Upper lobe of right lung (tissue), 1 donor: ENCODE measurements at regions not wholly inside any gene's neighbourhood (a gene's known extent, or its start where the extent isn't known, plus 50 kb on each side); places are given as distances from the start of the nearest gene placed in this dataset.

Experiments used
- ATAC-seq: fragments of 200-7000 bp; cut with Tn5 transposase; one replicate; pipeline ENCODE4 v1.9.1; 2020; ENCODE audit warnings: mild to moderate bottlenecking, moderate library complexity
- DNase-seq: peaks from one replicate; pipeline ENCODE4 v3.0.0-alpha.2; 2020
- H3K27ac ChIP-seq: fragments of 200-600 bp; one replicate; pipeline ENCODE4 v1.8.0; 2022
- H3K27me3 ChIP-seq: fragments of 200-600 bp; one replicate; pipeline ENCODE4 v1.8.0; 2022; ENCODE audit warnings: mild to moderate bottlenecking
- H3K36me3 ChIP-seq: fragments of 200-600 bp; one replicate; pipeline ENCODE4 v1.8.0; 2022
- H3K4me1 ChIP-seq: fragments of 200-600 bp; one replicate; pipeline ENCODE4 v1.8.0; 2022
- H3K4me3 ChIP-seq: fragments of 200-600 bp; one replicate; pipeline ENCODE4 v1.8.0; 2022; ENCODE audit warnings: mild to moderate bottlenecking
- H3K9me3 ChIP-seq: fragments of 200-600 bp; one replicate; pipeline ENCODE4 v1.8.0; 2022
- intact Hi-C: fragments of 100-400 bp; cut with DNase I; formaldehyde crosslinking; loops from one replicate; pipeline ENCODE4 v1.11.0; 2022
- TF ChIP-seq, protein P1 (sequence below): fragments of 200-600 bp; IDR thresholded peaks from one replicate; pipeline ENCODE4 v1.8.0; 2022; ENCODE audit warnings: antibody characterized with exemption
- donor health status: DM: no; HTN: yes; CAD: no; lungs with severe emphysema.

DNA sequence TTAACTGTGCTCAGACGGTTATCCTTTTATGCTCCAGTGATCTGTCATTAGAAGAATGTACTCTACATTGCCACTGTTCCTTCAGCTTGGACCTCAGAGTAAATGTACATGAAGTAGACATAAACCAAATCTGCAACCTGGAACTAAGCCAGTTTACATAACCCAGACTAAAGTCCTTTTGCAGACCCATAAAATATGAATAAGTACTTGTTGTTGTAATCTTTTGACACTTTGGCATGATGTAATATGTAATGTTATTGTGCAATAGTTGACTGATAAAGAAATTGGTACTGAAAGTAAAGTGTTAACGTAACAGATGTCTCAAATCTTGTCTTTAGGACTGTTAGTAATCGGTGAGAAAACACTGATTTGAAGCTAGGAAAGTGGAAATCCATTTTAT is 115.8 kb upstream of the SORCS1 start:
- Histone ChIP-seq H3K27ac (no peak overlapping the region), H3K36me3 (no peaks in the 10 kb centered on the region), H3K27me3 (no peaks in the 10 kb centered on the region), H3K4me3 (no peak overlapping the region), H3K4me1 (no peaks in the 10 kb centered on the region), H3K9me3 (peaks cover 5% of the 10 kb centered on the region)
- TF ChIP-seq, protein P1, sequence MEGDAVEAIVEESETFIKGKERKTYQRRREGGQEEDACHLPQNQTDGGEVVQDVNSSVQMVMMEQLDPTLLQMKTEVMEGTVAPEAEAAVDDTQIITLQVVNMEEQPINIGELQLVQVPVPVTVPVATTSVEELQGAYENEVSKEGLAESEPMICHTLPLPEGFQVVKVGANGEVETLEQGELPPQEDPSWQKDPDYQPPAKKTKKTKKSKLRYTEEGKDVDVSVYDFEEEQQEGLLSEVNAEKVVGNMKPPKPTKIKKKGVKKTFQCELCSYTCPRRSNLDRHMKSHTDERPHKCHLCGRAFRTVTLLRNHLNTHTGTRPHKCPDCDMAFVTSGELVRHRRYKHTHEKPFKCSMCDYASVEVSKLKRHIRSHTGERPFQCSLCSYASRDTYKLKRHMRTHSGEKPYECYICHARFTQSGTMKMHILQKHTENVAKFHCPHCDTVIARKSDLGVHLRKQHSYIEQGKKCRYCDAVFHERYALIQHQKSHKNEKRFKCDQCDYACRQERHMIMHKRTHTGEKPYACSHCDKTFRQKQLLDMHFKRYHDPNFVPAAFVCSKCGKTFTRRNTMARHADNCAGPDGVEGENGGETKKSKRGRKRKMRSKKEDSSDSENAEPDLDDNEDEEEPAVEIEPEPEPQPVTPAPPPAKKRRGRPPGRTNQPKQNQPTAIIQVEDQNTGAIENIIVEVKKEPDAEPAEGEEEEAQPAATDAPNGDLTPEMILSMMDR: no peak
- intact Hi-C loops: no loop called here
- DNase-seq: no peak
- no peak for ATAC-seq

DNA sequence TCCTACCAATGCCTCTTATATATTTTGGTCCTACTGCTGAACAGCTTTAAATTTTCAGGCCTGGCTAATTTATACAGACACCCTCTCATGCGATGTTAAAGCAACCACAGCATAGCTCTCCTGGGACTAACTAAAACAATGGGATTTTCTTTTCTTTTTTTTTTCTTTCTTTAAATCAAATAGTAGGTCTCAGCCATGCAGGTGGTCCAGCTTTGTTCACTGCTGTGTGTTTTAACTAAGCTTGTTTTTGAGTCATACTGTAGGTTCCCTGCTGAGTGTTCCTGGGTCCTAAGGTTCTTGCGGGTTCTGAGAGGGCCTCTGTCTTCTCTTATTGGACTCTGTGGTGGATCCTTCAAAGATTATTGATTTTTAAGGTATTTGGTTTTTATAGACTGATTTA is 113.1 kb upstream of the SORCS1 start:
- H3K4me3 ChIP-seq: no peak overlapping the region
- no peaks in the 10 kb centered on the region for H3K27me3 ChIP-seq
- H3K27ac ChIP-seq: no peak overlapping the region
- TF ChIP-seq, protein P1: no peak
- no peaks in the 10 kb centered on the region for H3K36me3 ChIP-seq
- no peaks in the 10 kb centered on the region for H3K4me1 ChIP-seq
- DNase-seq: no peak
- H3K9me3 ChIP-seq: no peaks in the 10 kb centered on the region
- intact Hi-C loops: no loop called here
- ATAC-seq: no peak

DNA sequence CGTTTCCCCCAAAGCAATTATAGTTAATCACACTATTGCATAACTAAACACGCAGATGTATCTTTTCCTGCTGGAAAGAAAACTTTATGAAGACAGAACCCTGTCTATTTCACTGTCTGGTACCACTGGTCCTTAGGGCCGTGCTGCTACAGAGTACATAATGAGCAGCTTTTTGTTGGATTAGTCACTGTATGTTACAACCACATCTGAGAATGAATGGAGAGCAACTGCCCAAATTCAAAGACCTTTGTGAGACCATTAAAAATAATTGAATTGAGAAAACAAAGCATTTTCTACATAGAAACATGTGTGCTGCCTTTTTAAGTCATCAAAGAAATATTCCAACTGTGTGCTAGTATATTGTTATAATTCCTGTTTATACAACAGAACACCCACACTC is 111.3 kb upstream of the SORCS1 start:
- H3K36me3 ChIP-seq: no peaks in the 10 kb centered on the region
- no peaks in the 10 kb centered on the region for H3K9me3 ChIP-seq
- no peak for ATAC-seq
- DNase-seq: no peak
- no peak overlapping the region for H3K4me3 ChIP-seq
- TF ChIP-seq, protein P1: no peak
- no peak overlapping the region for H3K27ac ChIP-seq
- no peaks in the 10 kb centered on the region for H3K27me3 ChIP-seq
- intact Hi-C loops: no loop called here
- no peaks in the 10 kb centered on the region for H3K4me1 ChIP-seq

DNA sequence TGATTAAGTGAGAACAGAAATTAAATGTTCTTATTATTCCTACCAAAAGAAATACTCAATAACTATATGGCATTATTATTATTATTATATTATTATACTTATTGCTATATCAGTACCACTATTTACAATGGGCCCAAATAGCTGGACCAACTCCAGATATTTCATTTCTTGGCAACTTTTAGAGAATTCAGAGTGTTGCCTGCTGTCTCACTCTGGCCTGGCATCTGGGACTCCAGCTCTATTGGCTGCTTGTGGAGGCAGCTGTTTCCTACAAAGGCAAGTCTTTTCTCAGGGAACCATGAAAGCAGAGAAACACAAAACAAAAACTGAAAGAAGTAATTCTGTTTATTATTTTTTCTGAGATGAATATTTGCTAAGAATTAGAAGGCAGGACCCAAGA is 105.1 kb upstream of the SORCS1 start:
- ATAC-seq (no peak), DNase-seq (no peak)
- Histone ChIP-seq H3K9me3 (no peaks in the 10 kb centered on the region), H3K27me3 (no peaks in the 10 kb centered on the region), H3K36me3 (no peaks in the 10 kb centered on the region), H3K27ac (no peak overlapping the region), H3K4me1 (no peaks in the 10 kb centered on the region), H3K4me3 (no peak overlapping the region)
- TF ChIP-seq, protein P1: no peak
- intact Hi-C loops: no loop called here

DNA sequence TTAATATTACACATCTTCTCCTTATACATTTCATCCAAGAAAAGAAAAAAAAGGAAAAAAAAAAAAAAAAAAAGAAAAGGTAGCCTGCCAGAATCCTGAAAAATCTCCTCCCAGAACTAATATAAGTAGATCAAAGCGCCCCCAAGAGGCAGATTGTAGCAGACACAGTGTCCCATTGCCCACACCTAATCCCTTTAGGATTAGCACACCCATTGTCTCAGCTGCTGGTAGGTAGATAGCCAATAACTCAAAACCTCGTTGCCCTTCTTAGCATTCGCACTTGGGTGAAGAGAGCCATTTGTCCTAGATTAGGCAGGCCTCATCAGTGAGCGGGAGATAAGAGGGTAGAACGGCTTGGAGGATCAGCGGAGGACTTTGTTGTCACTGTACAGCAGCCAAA is 100.2 kb upstream of the SORCS1 start:
- no peaks in the 10 kb centered on the region for H3K36me3 ChIP-seq
- H3K4me1 ChIP-seq: no peaks in the 10 kb centered on the region
- no peaks in the 10 kb centered on the region for H3K9me3 ChIP-seq
- H3K27ac ChIP-seq: no peak overlapping the region
- TF ChIP-seq, protein P1: peak; percentile 12
- no peaks in the 10 kb centered on the region for H3K27me3 ChIP-seq
- intact Hi-C loops: no loop called here
- ATAC-seq: no peak
- DNase-seq: no peak
- H3K4me3 ChIP-seq: no peak overlapping the region

DNA sequence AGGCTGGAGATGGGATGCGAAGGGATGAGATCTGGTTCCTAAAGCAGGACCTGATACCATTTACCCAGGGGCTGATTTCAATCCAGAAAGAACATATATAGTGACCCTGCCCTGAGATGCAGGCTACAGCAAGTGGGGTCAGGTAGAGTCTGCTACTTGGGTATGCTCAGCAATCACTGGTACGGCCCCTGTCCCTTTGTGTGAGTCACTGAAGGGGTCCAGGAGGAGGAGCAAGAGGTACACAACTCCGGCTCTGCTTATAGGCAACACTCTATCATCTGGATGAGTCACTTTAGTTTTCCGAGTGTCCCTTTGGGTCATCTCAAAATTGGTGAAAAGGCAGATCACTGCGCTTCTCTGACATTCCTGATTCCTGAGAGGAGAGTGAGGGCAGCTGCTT is 79.6 kb upstream of the SORCS1 start:
- TF ChIP-seq, protein P1: no peak
- DNase-seq: no peak
- intact Hi-C loops: no loop called here

More for the DNA sequence above, 79.6 kb upstream of the SORCS1 start:
- H3K4me3 ChIP-seq: no peak overlapping the region
- H3K9me3 ChIP-seq: no peaks in the 10 kb centered on the region
- H3K36me3 ChIP-seq: no peaks in the 10 kb centered on the region
- ATAC-seq: no peak
- H3K27ac ChIP-seq: no peak overlapping the region
- no peaks in the 10 kb centered on the region for H3K27me3 ChIP-seq
- no peaks in the 10 kb centered on the region for H3K4me1 ChIP-seq
